ENCODE measurements at regions not wholly inside any gene's neighbourhood (a gene's known extent, or its start where the extent isn't known, plus 50 kb on each side); places are given as distances from the start of the nearest gene placed in this dataset.

DNA sequence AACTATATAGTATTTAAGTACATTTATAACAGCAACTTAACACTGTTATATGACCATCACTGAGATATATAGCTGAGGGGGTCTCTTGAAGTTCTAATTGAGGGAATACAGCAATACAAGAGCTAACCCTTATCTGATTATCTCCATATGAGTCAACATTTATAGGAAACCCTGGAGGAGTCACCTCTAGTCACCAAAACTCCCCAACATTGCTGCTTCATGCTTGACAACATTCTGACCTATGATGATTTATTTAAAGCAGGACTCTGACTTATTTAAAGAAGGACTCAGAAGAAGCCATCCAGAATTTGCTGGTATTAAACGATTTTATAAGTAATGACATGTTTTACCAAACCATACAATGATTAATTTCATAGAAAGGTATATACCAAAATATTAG is 182.6 kb upstream of the NOX3 start:
- Histone ChIP-seq H3K9me3 (ENCODE audit: low read length) (no peaks in the 10 kb centered on the region), H3K4me3 (ENCODE audit: low read depth, low read length, poor library complexity, severe bottlenecking) (no peak overlapping the region), H3K4me2 (ENCODE audit: low read length) (no peak overlapping the region), H3K4me1 (ENCODE audit: insufficient read depth, low read length, poor library complexity, severe bottlenecking) (no peaks in the 10 kb centered on the region), H3K79me2 (ENCODE audit: insufficient read depth, low read depth, low read length) (no peaks in the 10 kb centered on the region), H2AFZ (ENCODE audit: low read length) (no peak overlapping the region), H3K9me2 (ENCODE audit: insufficient read depth, low read length) (no peaks in the 10 kb centered on the region), H4K20me1 (ENCODE audit: insufficient read depth, low read length) (no peaks in the 10 kb centered on the region), H3K27ac (ENCODE audit: low read depth, low read length, poor library complexity, severe bottlenecking) (no peak overlapping the region), H3K36me3 (ENCODE audit: insufficient read depth, low read length) (no peaks in the 10 kb centered on the region)
- POLR2A ChIA-PET: interaction anchor here (0.7 to 1.7 kb wide), 2 partner anchors 8 to 447 kb away, joined by 3 to 5 read pairs; no protein-coding TSS in a partner anchor
- DNase-seq (ENCODE audit: low spot score): no peak
- no TSS peak for BruUV-seq (replicated peaks)
- CTCF ChIA-PET (ENCODE audit: unreplicated experiment): no interaction called here
- intact Hi-C loops (cut with micrococcal nuclease; ENCODE audit: unreplicated experiment): no loop called here
- TF ChIP-seq, protein P1, sequence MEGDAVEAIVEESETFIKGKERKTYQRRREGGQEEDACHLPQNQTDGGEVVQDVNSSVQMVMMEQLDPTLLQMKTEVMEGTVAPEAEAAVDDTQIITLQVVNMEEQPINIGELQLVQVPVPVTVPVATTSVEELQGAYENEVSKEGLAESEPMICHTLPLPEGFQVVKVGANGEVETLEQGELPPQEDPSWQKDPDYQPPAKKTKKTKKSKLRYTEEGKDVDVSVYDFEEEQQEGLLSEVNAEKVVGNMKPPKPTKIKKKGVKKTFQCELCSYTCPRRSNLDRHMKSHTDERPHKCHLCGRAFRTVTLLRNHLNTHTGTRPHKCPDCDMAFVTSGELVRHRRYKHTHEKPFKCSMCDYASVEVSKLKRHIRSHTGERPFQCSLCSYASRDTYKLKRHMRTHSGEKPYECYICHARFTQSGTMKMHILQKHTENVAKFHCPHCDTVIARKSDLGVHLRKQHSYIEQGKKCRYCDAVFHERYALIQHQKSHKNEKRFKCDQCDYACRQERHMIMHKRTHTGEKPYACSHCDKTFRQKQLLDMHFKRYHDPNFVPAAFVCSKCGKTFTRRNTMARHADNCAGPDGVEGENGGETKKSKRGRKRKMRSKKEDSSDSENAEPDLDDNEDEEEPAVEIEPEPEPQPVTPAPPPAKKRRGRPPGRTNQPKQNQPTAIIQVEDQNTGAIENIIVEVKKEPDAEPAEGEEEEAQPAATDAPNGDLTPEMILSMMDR (conservative IDR thresholded peaks at IDR 0.05; ENCODE audit: low read length): no peak
- TF ChIP-seq EZH2phosphoT487 (IDR thresholded peaks at IDR 0.05; ENCODE audit: borderline replicate concordance, low read depth, low read length): no peak

- peak; percentile 13 for DNase-seq (ENCODE audit: low spot score)
- no TSS peak for BruUV-seq (replicated peaks)
- H3K27ac ChIP-seq (ENCODE audit: low read depth, low read length, poor library complexity, severe bottlenecking): no peak overlapping the region
- ChIA-PET POLR2A (no interaction called here), CTCF (ENCODE audit: unreplicated experiment) (no interaction called here)
- no peaks in the 10 kb centered on the region for H3K79me2 ChIP-seq (ENCODE audit: insufficient read depth, low read depth, low read length)
- no peak overlapping the region for H3K4me3 ChIP-seq (ENCODE audit: low read depth, low read length, poor library complexity, severe bottlenecking)
- no peak overlapping the region for H2AFZ ChIP-seq (ENCODE audit: low read length)
- no peaks in the 10 kb centered on the region for H3K9me3 ChIP-seq (ENCODE audit: low read length)
- no peaks in the 10 kb centered on the region for H3K4me1 ChIP-seq (ENCODE audit: insufficient read depth, low read length, poor library complexity, severe bottlenecking)
- no peaks in the 10 kb centered on the region for H3K36me3 ChIP-seq (ENCODE audit: insufficient read depth, low read length)
- H3K9me2 ChIP-seq (ENCODE audit: insufficient read depth, low read length): no peaks in the 10 kb centered on the region
- TF ChIP-seq, protein P1 (conservative IDR thresholded peaks at IDR 0.05; ENCODE audit: low read length): no peak
- TF ChIP-seq EZH2phosphoT487 (IDR thresholded peaks at IDR 0.05; ENCODE audit: borderline replicate concordance, low read depth, low read length): no peak
- no peak overlapping the region for H3K4me2 ChIP-seq (ENCODE audit: low read length)
- no peaks in the 10 kb centered on the region for H4K20me1 ChIP-seq (ENCODE audit: insufficient read depth, low read length)
- intact Hi-C loops (cut with micrococcal nuclease; ENCODE audit: unreplicated experiment): no loop called here
Observed at GRCh38 chr6:155635416-155635815, 179.8 kb upstream of the NOX3 start.

GRCh38 chr6:155630085-155630484 is 174.4 kb upstream of the NOX3 start:
- BruUV-seq (replicated peaks): no TSS peak
- H3K79me2 ChIP-seq (ENCODE audit: insufficient read depth, low read depth, low read length): no peaks in the 10 kb centered on the region
- H3K9me2 ChIP-seq (ENCODE audit: insufficient read depth, low read length): no peaks in the 10 kb centered on the region
- no peak for DNase-seq (ENCODE audit: low spot score)
- H3K4me3 ChIP-seq (ENCODE audit: low read depth, low read length, poor library complexity, severe bottlenecking): no peak overlapping the region
- TF ChIP-seq, protein P1 (conservative IDR thresholded peaks at IDR 0.05; ENCODE audit: low read length): no peak
- no peak for TF ChIP-seq EZH2phosphoT487 (IDR thresholded peaks at IDR 0.05; ENCODE audit: borderline replicate concordance, low read depth, low read length)
- no peak overlapping the region for H2AFZ ChIP-seq (ENCODE audit: low read length)
- no peak overlapping the region for H3K4me2 ChIP-seq (ENCODE audit: low read length)
- H3K9me3 ChIP-seq (ENCODE audit: low read length): no peaks in the 10 kb centered on the region
- H3K4me1 ChIP-seq (ENCODE audit: insufficient read depth, low read length, poor library complexity, severe bottlenecking): no peaks in the 10 kb centered on the region
- no peaks in the 10 kb centered on the region for H4K20me1 ChIP-seq (ENCODE audit: insufficient read depth, low read length)
- no peak overlapping the region for H3K27ac ChIP-seq (ENCODE audit: low read depth, low read length, poor library complexity, severe bottlenecking)
- intact Hi-C loops (cut with micrococcal nuclease; ENCODE audit: unreplicated experiment): no loop called here
- ChIA-PET POLR2A (interaction anchor here (0.9 kb wide), 1 partner anchor 19 kb away, joined by 3 read pairs; no protein-coding TSS in a partner anchor), CTCF (ENCODE audit: unreplicated experiment) (no interaction called here)
- H3K36me3 ChIP-seq (ENCODE audit: insufficient read depth, low read length): no peaks in the 10 kb centered on the region

Data from OCI-LY7 (cell line).